ENCODE measurements at regions not wholly inside any gene's neighbourhood (a gene's known extent, or its start where the extent isn't known, plus 50 kb on each side); places are given as distances from the start of the nearest gene placed in this dataset.
"Not testable (repeated sequence)": the region's sequence is repeated elsewhere in the genome, so short reads cannot be mapped to it uniquely, and the experiment has no call there.

DNA sequence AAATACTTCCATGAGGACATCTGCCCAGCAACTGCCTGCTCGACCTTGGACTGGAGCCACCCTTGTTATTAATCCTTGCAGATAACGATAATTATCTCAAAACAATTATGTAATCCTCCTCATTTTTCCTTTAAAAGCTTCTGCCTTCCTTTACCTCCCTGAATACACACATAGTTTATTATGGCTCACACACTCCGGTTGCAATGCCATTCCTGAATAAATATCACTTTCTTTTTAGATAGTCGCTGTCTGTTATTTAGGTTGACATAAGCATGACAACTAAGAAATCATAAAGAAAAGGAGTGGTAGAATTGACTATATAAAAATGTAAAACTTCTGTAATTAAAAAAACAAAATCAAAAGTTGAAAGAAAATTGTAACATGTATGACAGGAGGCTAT, 64.8 kb downstream of the B4GALT7 start:
- DNase-seq = not testable (repeated sequence)

DNA sequence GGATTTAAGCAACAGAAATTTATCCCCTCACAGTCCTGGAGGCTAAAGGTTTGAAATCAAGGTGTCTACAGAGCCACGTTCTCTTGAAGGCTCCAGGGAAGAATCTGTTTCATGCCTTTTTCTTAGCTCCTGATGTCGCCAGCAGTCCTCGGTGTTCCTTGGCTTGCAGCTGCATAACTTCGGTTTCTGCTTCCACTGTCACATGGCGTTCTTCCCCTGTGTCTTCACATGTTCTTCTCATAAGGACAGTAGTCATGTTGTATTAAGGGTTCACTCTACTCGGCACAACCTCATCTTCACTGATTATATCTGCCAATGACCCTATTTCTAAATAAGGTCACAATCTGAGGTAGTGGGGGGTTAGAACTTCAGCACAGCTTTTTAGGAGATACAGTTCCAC, 65.2 kb downstream of the B4GALT7 start:
- not testable (repeated sequence) for DNase-seq

DNA sequence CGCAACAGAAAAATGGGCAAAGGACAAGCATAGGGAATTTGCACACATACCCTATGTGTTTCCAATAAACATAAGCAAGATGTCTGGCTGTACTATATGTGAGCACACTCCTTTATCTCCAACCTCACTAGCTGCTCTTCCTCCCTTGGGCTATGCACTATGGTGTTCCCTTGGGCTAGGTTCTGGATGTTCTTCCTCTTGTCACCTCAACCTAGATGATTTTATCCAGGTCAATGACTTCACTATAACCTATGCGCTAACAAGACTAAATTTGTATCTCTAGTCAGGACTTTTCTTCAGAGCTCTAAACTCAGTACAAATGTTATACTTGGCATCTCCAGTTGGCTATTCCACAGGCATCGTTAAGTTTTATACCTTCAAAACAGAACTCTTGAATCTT, 66.0 kb downstream of the B4GALT7 start:
- not testable (repeated sequence) for DNase-seq

DNA sequence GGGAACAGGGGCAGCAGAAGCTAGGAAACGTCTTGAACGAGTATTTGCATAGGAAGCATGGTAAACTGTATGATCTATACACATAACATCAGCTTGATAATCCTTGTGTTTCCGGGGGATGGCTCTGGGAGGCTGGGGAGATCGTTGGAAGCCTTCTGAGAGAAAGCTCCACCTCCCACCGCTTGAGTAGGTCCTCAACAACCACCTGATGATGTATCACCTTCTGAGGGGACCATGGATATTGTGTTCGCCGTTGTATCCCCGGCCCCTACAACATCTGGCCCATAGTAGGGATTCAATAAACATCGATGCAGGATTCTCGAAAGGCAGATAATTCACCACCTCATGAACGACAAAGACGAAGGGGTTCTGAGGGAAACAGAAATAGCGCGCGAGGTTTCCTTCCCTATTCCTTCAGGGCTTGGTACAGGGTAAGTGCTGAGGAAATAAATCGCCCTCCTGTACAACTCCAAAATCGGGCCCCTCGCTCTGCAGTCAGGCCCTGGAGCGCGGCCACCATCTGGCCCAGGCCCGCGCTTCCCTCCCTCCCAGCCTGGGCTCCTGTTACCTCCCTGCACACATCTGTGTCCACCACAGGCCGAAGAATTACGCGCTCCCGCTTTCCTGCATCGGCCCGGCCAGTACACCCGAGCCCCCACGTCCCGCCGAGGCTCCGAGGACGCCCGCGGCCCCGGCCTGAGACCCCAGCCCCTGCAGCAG, 71.3 kb downstream of the B4GALT7 start:
- DNase-seq = not testable (repeated sequence)

DNA sequence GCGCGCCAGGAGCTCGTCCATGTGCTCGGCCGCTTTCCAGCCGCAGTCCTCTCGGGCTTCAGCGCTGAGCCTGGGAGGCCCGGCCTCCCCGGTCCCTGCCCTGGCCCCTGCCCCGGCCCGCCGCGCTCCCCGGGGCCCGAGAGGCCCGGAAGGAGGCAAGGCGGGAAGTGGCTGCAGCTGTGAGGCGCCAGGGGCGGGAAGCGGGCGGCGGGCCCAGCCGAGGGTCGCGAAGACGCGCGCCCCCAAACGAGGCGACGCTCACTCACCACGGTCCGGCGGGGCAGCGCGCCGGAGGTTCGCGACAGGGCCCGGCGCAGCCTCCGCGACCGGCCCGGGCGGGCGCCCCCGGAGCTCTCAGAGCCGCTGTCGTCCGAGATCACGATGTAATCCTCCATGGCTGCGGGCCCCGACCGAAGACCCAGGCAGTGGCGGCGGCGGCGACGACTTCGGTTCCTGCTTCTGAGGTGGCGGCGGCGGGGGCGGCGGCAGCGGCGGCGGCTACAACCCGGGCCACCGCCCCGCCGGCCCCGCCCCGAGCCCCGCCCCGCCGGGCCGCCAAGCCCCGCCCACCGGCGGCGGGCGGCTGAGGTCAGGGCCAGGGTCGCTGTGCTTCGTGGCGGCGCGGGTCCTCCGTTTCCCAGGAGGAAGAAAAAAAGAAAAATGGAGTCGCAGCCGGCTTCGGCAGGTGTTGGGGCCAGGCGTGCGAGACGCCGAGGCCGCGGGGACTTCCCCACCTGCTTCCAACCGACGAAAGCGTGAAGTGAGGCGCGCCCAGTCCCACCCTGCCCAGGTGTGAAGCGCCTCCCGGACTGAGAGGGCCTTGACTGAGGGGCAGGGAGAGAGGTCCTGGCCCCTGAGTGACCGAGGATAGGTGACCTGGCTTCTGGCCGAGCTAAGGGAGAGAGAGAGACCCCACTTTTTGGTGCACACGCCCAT, 72.1 kb downstream of the B4GALT7 start:
- DNase-seq = peak; percentile 78
